ENCODE measurements at regions not wholly inside any gene's neighbourhood (a gene's known extent, or its start where the extent isn't known, plus 50 kb on each side); places are given as distances from the start of the nearest gene placed in this dataset.

DNA sequence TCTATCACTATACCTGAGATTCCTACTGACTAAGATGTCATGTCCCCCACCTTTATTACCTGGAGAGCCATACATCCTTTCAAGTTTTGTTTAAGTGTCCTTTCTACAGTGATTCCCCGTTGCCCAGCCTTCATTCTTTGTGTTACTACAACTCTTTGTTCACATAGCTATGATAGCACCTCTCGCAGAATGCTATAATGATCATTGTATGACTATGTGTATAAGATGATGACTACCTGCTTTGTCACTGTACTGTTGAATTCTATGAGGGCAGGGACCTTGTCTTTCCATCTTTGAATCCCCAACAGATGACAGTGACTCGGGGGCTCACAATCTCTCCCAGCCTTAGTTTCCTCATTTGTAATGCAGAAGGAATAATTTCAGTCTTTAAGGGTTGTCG lies 361.2 kb downstream of the NPR3 start:
- no peak for TF ChIP-seq POLR2AphosphoS5 (IDR thresholded peaks at IDR 0.05)
- TF ChIP-seq, protein P1, sequence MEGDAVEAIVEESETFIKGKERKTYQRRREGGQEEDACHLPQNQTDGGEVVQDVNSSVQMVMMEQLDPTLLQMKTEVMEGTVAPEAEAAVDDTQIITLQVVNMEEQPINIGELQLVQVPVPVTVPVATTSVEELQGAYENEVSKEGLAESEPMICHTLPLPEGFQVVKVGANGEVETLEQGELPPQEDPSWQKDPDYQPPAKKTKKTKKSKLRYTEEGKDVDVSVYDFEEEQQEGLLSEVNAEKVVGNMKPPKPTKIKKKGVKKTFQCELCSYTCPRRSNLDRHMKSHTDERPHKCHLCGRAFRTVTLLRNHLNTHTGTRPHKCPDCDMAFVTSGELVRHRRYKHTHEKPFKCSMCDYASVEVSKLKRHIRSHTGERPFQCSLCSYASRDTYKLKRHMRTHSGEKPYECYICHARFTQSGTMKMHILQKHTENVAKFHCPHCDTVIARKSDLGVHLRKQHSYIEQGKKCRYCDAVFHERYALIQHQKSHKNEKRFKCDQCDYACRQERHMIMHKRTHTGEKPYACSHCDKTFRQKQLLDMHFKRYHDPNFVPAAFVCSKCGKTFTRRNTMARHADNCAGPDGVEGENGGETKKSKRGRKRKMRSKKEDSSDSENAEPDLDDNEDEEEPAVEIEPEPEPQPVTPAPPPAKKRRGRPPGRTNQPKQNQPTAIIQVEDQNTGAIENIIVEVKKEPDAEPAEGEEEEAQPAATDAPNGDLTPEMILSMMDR (IDR thresholded peaks at IDR 0.05), result no peak
- TF ChIP-seq POLR2A (IDR thresholded peaks at IDR 0.05), result no peak
